Globus pallidus (tissue), 1 donor: ENCODE measurements at regions not wholly inside any gene's neighbourhood (a gene's known extent, or its start where the extent isn't known, plus 50 kb on each side); places are given as distances from the start of the nearest gene placed in this dataset.

Experiments used
- DNase-seq: peaks from one replicate; pipeline ENCODE4 v3.0.0-alpha.2; 2015; ENCODE audit warnings: low spot score

- no peak for DNase-seq
Observed at GRCh38 chr15:97023488-97023844, 693.0 kb downstream of the NR2F2 start.

GRCh38 chr15:97026781-97027180, 696.3 kb downstream of the NR2F2 start:
- no peak for DNase-seq

GRCh38 chr15:97027772-97028171, 697.3 kb downstream of the NR2F2 start:
- no peak for DNase-seq

GRCh38 chr15:97030251-97030650, 699.8 kb downstream of the NR2F2 start:
- DNase-seq = no peak

- no peak for DNase-seq
Observed at GRCh38 chr15:97036301-97036700, 705.8 kb downstream of the NR2F2 start.

- no peak for DNase-seq
Observed at GRCh38 chr15:97037080-97037479, 706.6 kb downstream of the NR2F2 start.

- DNase-seq = no peak
Observed at GRCh38 chr15:97045666-97046421, 715.3 kb downstream of the NR2F2 start.

- no peak for DNase-seq
Observed at GRCh38 chr15:97052513-97052912, 722.0 kb downstream of the NR2F2 start.

- DNase-seq = no peak
Observed at GRCh38 chr15:97053635-97054034, 723.1 kb downstream of the NR2F2 start.

GRCh38 chr15:97057503-97057902, 727.0 kb downstream of the NR2F2 start:
- no peak for DNase-seq

- DNase-seq = no peak
Observed at GRCh38 chr15:97059281-97059680, 728.8 kb downstream of the NR2F2 start.

- no peak for DNase-seq
Observed at GRCh38 chr15:97061392-97061791, 730.9 kb downstream of the NR2F2 start.

- no peak for DNase-seq
Observed at GRCh38 chr15:97071668-97072067, 741.2 kb downstream of the NR2F2 start.

GRCh38 chr15:97072545-97072944, 742.0 kb downstream of the NR2F2 start:
- no peak for DNase-seq

GRCh38 chr15:97076011-97076410, 745.5 kb downstream of the NR2F2 start:
- no peak for DNase-seq

- DNase-seq = no peak
Observed at GRCh38 chr15:97077975-97078374, 747.5 kb downstream of the NR2F2 start.

GRCh38 chr15:97078591-97078990, 748.1 kb downstream of the NR2F2 start:
- DNase-seq = no peak

- DNase-seq = no peak
Observed at GRCh38 chr15:97081666-97082226, 751.2 kb downstream of the NR2F2 start.

GRCh38 chr15:97082830-97083229, 752.3 kb downstream of the NR2F2 start:
- no peak for DNase-seq

GRCh38 chr15:97084650-97085049, 754.1 kb downstream of the NR2F2 start:
- DNase-seq = no peak

GRCh38 chr15:97085731-97086130, 755.2 kb downstream of the NR2F2 start:
- no peak for DNase-seq

- no peak for DNase-seq
Observed at GRCh38 chr15:97087006-97087741, 756.7 kb downstream of the NR2F2 start.

- DNase-seq = no peak
Observed at GRCh38 chr15:97091093-97091492, 760.6 kb downstream of the NR2F2 start.
